ENCODE measurements at regions not wholly inside any gene's neighbourhood (a gene's known extent, or its start where the extent isn't known, plus 50 kb on each side); places are given as distances from the start of the nearest gene placed in this dataset.

GRCh38 chr1:79695138-79695537 lies 688.6 kb upstream of the ADGRL4 start:
- DNase-seq (no peak), ATAC-seq (no peak)
- no peaks in the 10 kb centered on the region for H3K36me3 ChIP-seq
- no peak overlapping the region for H3K4me3 ChIP-seq
- H3K27ac ChIP-seq = no peak overlapping the region
- H3K4me1 ChIP-seq = no peaks in the 10 kb centered on the region
- H3K9me3 ChIP-seq = no peaks in the 10 kb centered on the region
- H3K27me3 ChIP-seq = no peaks in the 10 kb centered on the region
- intact Hi-C loops (cut with DNase I) = no loop called here
- TF ChIP-seq, protein P1, sequence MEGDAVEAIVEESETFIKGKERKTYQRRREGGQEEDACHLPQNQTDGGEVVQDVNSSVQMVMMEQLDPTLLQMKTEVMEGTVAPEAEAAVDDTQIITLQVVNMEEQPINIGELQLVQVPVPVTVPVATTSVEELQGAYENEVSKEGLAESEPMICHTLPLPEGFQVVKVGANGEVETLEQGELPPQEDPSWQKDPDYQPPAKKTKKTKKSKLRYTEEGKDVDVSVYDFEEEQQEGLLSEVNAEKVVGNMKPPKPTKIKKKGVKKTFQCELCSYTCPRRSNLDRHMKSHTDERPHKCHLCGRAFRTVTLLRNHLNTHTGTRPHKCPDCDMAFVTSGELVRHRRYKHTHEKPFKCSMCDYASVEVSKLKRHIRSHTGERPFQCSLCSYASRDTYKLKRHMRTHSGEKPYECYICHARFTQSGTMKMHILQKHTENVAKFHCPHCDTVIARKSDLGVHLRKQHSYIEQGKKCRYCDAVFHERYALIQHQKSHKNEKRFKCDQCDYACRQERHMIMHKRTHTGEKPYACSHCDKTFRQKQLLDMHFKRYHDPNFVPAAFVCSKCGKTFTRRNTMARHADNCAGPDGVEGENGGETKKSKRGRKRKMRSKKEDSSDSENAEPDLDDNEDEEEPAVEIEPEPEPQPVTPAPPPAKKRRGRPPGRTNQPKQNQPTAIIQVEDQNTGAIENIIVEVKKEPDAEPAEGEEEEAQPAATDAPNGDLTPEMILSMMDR (IDR thresholded peaks at IDR 0.05) = no peak

DNA sequence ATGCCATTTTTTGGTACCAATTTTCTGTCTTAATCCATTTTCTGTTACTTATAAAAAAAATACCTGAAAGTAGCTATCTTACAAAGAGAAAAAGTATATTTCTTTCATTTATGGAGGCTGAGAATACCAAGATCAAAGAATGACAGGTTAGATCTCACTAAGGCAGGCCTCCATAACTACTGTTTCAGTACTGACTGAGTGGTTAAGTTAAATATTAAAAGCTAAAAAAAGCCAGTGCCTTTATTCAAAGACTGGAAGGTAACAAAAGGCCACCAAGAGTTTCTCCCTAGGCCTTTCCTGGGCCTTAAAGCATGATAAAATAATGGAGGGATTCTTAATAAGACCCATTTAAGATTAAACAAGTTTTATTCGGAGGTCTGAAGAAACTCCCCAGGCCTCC lies 687.7 kb upstream of the ADGRL4 start:
- DNase-seq (no peak), ATAC-seq (no peak)
- Histone ChIP-seq H3K4me1 (no peaks in the 10 kb centered on the region), H3K27ac (no peak overlapping the region), H3K9me3 (no peaks in the 10 kb centered on the region), H3K27me3 (no peaks in the 10 kb centered on the region), H3K36me3 (no peaks in the 10 kb centered on the region), H3K4me3 (no peak overlapping the region)
- TF ChIP-seq, protein P1 (IDR thresholded peaks at IDR 0.05) = no peak
- intact Hi-C loops (cut with DNase I) = no loop called here

DNA sequence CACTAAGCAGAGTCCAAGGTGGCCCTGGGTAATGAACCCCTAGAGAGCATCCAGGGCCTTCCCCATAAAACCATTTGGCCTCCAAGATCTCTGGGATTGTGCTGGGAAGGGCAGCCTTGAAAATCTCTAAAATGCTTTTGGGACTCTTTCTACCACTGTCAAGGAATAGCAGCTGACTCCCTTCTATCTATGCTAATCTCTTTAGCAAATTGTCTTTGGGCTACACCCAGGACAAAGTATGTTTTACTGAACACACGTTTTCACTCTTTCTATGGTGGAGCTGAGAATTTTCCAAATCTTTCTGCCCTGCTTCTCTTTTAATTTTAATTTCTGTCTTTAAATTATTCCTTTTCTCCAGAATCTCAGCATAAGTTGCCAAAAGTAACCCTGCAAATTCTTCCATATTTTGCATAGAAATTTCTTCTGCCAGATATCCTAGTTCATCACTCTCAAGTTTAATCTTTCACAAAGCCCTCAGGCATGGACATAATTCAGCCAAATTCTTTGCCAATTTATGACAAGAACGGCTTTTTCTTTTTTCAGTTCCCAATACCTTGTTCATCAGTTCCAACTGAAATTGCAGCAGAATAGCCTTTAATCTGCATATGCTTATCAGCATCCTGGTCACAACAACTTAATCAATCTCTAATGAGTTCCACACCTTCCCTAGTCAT lies 687.0 kb upstream of the ADGRL4 start:
- TF ChIP-seq, protein P1 (IDR thresholded peaks at IDR 0.05) = no peak
- no peaks in the 10 kb centered on the region for H3K4me1 ChIP-seq
- no peaks in the 10 kb centered on the region for H3K9me3 ChIP-seq
- no peaks in the 10 kb centered on the region for H3K27me3 ChIP-seq
- DNase-seq (no peak), ATAC-seq (no peak)
- no peak overlapping the region for H3K27ac ChIP-seq
- intact Hi-C loops (cut with DNase I) = no loop called here
- no peaks in the 10 kb centered on the region for H3K36me3 ChIP-seq
- no peak overlapping the region for H3K4me3 ChIP-seq

- no peak for ATAC-seq
- intact Hi-C loops (cut with DNase I) = no loop called here
- no peaks in the 10 kb centered on the region for H3K36me3 ChIP-seq
- H3K4me1 ChIP-seq = no peaks in the 10 kb centered on the region
- no peaks in the 10 kb centered on the region for H3K9me3 ChIP-seq
- no peak for DNase-seq
- H3K27ac ChIP-seq = no peak overlapping the region
- H3K4me3 ChIP-seq = no peak overlapping the region
- no peaks in the 10 kb centered on the region for H3K27me3 ChIP-seq
- TF ChIP-seq, protein P1 (IDR thresholded peaks at IDR 0.05) = no peak
Measured at GRCh38 chr1:79692519-79692918, 686.0 kb upstream of the ADGRL4 start.

- ATAC-seq (no peak), DNase-seq (no peak)
- Histone ChIP-seq H3K9me3 (no peaks in the 10 kb centered on the region), H3K27ac (no peak overlapping the region), H3K27me3 (no peaks in the 10 kb centered on the region), H3K4me1 (no peaks in the 10 kb centered on the region), H3K4me3 (no peak overlapping the region), H3K36me3 (no peaks in the 10 kb centered on the region)
- TF ChIP-seq, protein P1 (IDR thresholded peaks at IDR 0.05) = no peak
- intact Hi-C loops (cut with DNase I) = no loop called here
Measured at GRCh38 chr1:79688932-79689331, 682.4 kb upstream of the ADGRL4 start.

GRCh38 chr1:79683420-79683819 lies 676.9 kb upstream of the ADGRL4 start:
- intact Hi-C loops (cut with DNase I) = no loop called here
- Histone ChIP-seq H3K27ac (no peak overlapping the region), H3K4me3 (no peak overlapping the region), H3K9me3 (no peaks in the 10 kb centered on the region), H3K36me3 (no peaks in the 10 kb centered on the region), H3K27me3 (no peaks in the 10 kb centered on the region), H3K4me1 (no peaks in the 10 kb centered on the region)
- DNase-seq = no peak
- no peak for ATAC-seq
- TF ChIP-seq, protein P1 (IDR thresholded peaks at IDR 0.05) = no peak
